ENCODE measurements at regions not wholly inside any gene's neighbourhood (a gene's known extent, or its start where the extent isn't known, plus 50 kb on each side); places are given as distances from the start of the nearest gene placed in this dataset.

- no peak overlapping the region for H3K27ac ChIP-seq
- no peak for TF ChIP-seq ZFX (IDR thresholded peaks at IDR 0.05)
These were observed 772.7 kb downstream of the PDCD6IP start for GRCh38 chr3:34570916-34571705.

GRCh38 chr3:34571714-34572113 is 773.3 kb downstream of the PDCD6IP start:
- TF ChIP-seq ZFX (IDR thresholded peaks at IDR 0.05), result no peak
- TF ChIP-seq, protein P1, sequence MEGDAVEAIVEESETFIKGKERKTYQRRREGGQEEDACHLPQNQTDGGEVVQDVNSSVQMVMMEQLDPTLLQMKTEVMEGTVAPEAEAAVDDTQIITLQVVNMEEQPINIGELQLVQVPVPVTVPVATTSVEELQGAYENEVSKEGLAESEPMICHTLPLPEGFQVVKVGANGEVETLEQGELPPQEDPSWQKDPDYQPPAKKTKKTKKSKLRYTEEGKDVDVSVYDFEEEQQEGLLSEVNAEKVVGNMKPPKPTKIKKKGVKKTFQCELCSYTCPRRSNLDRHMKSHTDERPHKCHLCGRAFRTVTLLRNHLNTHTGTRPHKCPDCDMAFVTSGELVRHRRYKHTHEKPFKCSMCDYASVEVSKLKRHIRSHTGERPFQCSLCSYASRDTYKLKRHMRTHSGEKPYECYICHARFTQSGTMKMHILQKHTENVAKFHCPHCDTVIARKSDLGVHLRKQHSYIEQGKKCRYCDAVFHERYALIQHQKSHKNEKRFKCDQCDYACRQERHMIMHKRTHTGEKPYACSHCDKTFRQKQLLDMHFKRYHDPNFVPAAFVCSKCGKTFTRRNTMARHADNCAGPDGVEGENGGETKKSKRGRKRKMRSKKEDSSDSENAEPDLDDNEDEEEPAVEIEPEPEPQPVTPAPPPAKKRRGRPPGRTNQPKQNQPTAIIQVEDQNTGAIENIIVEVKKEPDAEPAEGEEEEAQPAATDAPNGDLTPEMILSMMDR (conservative IDR thresholded peaks at IDR 0.05), result no peak
- H3K27ac ChIP-seq, result no peak overlapping the region

GRCh38 chr3:34575776-34576175 is 777.3 kb downstream of the PDCD6IP start:
- TF ChIP-seq, protein P1 (conservative IDR thresholded peaks at IDR 0.05), result no peak
- TF ChIP-seq ZFX (IDR thresholded peaks at IDR 0.05), result no peak
- H3K27ac ChIP-seq, result no peak overlapping the region

- TF ChIP-seq ZFX (IDR thresholded peaks at IDR 0.05), result no peak
- TF ChIP-seq, protein P1 (conservative IDR thresholded peaks at IDR 0.05), result peak; percentile 17; the same call in 1 of the 2 replicates
- H3K27ac ChIP-seq, result no peak overlapping the region
These were observed 783.6 kb downstream of the PDCD6IP start for GRCh38 chr3:34582055-34582454.

DNA sequence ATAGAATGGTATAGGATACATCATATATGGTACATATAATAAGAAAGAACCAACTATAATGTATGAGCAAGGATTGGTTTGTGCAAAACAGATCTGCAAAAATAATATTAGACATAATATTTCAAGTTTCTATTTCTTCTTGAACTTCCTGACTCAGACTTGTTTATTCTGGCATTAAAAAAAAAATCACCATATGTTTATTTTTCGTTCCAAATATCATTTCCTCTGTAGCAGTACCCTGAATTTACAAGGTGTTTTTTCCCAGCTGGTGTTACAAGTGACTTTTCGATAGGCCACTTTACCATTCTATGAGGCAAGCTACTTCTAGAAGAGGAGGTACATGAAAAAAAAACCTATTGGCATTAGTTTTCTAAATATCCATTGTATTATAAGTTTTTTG is 785.0 kb downstream of the PDCD6IP start:
- no peak overlapping the region for H3K27ac ChIP-seq
- TF ChIP-seq, protein P1 (conservative IDR thresholded peaks at IDR 0.05), result no peak
- TF ChIP-seq ZFX (IDR thresholded peaks at IDR 0.05), result no peak

DNA sequence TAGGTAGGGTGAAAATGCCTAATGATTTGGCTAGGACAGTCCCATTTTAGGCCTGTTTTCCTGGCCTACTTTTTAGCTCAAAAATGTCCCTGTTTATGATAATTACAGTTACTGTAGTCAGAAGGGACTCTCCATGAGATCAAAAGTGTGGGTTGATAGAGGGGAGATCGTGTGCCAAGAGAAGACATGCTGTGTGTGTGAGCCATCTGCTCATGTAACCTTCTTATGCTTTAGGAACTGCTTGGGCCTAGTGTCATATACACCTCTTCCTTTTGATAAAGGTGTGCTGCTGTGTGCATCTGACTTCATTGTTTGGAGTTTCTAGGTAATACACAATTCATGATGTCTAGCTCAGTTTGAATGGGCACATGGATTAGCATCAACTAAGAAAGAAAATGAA is 786.5 kb downstream of the PDCD6IP start:
- H3K27ac ChIP-seq, result no peak overlapping the region
- no peak for TF ChIP-seq ZFX (IDR thresholded peaks at IDR 0.05)
- TF ChIP-seq, protein P1 (conservative IDR thresholded peaks at IDR 0.05), result no peak

DNA sequence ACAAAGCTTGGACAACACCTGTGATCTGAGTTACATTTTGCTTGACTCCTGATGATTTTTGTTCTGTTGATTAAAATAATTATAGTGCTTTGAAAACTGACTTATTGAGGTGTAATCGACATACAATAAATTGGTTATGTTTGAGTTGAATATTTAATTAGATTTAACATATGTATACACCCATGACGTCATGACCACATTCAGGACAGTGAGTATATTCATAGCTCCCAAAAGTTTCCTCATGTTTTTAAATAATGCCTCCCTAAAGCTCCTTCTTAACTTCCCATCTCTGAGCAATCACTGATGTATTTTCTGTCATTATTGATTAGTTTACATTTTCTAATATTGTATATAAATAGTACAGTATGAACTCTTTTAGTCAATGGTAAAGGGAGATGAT is 801.2 kb downstream of the PDCD6IP start:
- TF ChIP-seq, protein P1 (conservative IDR thresholded peaks at IDR 0.05), result no peak
- no peak for TF ChIP-seq ZFX (IDR thresholded peaks at IDR 0.05)
- no peak overlapping the region for H3K27ac ChIP-seq

- TF ChIP-seq ZFX (IDR thresholded peaks at IDR 0.05), result no peak
- TF ChIP-seq, protein P1 (conservative IDR thresholded peaks at IDR 0.05), result peak; percentile 42
- H3K27ac ChIP-seq, result no peak overlapping the region
These were observed 821.6 kb downstream of the PDCD6IP start for GRCh38 chr3:34619990-34620389.
